Endothelial cell of umbilical vein (primary cell): ENCODE measurements at regions not wholly inside any gene's neighbourhood (a gene's known extent, or its start where the extent isn't known, plus 50 kb on each side); places are given as distances from the start of the nearest gene placed in this dataset.

Experiments
- EZH2 ChIP-seq: IDR thresholded peaks from 2 replicates; pipeline ENCODE4 v1.6.1; 2012; ENCODE audit warnings: borderline replicate concordance, low read depth, mild to moderate bottlenecking, moderate library complexity, low read length, inconsistent platforms; ENCODE audit not compliant: severe bottlenecking
- JUN ChIP-seq: IDR thresholded peaks from 2 replicates; pipeline ENCODE4 v1.6.1; 2011; ENCODE audit warnings: borderline replicate concordance, low read depth; ENCODE audit not compliant: insufficient read length, insufficient read depth
- POLR2AphosphoS5 ChIP-seq: IDR thresholded peaks from 2 replicates; pipeline ENCODE4 v1.6.1; 2012; ENCODE audit warnings: low read depth, mild to moderate bottlenecking, control low read depth, low read length, moderate library complexity; ENCODE audit not compliant: insufficient read depth
- TF ChIP-seq, protein P1 (sequence below), 2 donors: IDR thresholded peaks; 1 replicate in 1 of 2; 2 replicates in 1 of 2; pipeline ENCODE4 v1.5.1; 2011; ENCODE audit warnings: low read length in 2 of 2, mild to moderate bottlenecking in 2 of 2, moderate library complexity in 2 of 2, control low read depth in 1 of 2, inconsistent platforms in 1 of 2, low read depth in 1 of 2; ENCODE audit not compliant: insufficient read depth in 1 of 2; ENCODE audit errors: extremely low read depth in 1 of 2

DNA sequence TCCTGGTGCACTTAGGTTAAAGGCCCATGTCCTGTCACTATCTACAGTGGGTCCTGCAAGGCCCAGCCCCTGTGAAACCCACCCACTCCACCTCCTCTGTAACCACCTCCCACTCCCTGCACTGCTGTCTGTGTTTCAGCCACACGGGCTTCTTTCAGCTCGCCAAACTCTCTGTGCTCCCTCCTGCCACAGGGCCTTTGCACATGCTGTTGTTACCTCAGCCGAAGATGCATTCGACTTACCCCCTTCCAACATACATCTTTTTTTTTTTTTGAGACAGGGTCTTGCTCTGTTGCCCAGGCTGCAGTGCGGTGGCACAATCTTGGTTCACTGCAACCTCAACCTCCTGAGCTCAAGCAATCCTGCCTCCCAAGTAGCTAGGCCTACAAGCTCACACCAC, 76.5 kb upstream of the RPL38 start:
- TF ChIP-seq, protein P1, sequence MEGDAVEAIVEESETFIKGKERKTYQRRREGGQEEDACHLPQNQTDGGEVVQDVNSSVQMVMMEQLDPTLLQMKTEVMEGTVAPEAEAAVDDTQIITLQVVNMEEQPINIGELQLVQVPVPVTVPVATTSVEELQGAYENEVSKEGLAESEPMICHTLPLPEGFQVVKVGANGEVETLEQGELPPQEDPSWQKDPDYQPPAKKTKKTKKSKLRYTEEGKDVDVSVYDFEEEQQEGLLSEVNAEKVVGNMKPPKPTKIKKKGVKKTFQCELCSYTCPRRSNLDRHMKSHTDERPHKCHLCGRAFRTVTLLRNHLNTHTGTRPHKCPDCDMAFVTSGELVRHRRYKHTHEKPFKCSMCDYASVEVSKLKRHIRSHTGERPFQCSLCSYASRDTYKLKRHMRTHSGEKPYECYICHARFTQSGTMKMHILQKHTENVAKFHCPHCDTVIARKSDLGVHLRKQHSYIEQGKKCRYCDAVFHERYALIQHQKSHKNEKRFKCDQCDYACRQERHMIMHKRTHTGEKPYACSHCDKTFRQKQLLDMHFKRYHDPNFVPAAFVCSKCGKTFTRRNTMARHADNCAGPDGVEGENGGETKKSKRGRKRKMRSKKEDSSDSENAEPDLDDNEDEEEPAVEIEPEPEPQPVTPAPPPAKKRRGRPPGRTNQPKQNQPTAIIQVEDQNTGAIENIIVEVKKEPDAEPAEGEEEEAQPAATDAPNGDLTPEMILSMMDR (IDR thresholded peaks at IDR 0.05; ENCODE audit: extremely low read depth in 1 of 2, insufficient read depth in 1 of 2, low read depth in 1 of 2, low read length in 2 of 2): no peak
- TF ChIP-seq EZH2 (no peak), POLR2AphosphoS5 (no peak), JUN (no peak)
